Hepatocyte (in vitro differentiated cells): ENCODE measurements at regions not wholly inside any gene's neighbourhood (a gene's known extent, or its start where the extent isn't known, plus 50 kb on each side); places are given as distances from the start of the nearest gene placed in this dataset.
A peak's percentile ranks its signal among the peaks of the same experiment; 100 is the strongest.

Experiments
- DNase-seq: peaks from one replicate; pipeline ENCODE4 v3.0.0-alpha.2; 2016; ENCODE audit warnings: low spot score
- H2AFZ ChIP-seq: fragments of 200-600 bp; sonication (generic); 2 replicates; pipeline ENCODE4 v1.6.0; 2016; ENCODE audit warnings: antibody characterized with exemption, mild to moderate bottlenecking
- H3K27ac ChIP-seq: fragments of 200-600 bp; sonication (generic); 2 replicates; pipeline ENCODE4 v1.5.1; 2016; ENCODE audit warnings: mild to moderate bottlenecking
- H3K27me3 ChIP-seq: fragments of 200-600 bp; sonication (generic); 2 replicates; pipeline ENCODE4 v1.6.1; 2016
- H3K36me3 ChIP-seq: fragments of 200-600 bp; sonication (generic); replicated peaks from 2 replicates; pipeline ENCODE4 v1.5.1; 2016; ENCODE audit warnings: low read depth; ENCODE audit not compliant: insufficient read depth
- H3K4me1 ChIP-seq: fragments of 200-600 bp; sonication (generic); 2 replicates; pipeline ENCODE4 v1.5.1; 2016; ENCODE audit warnings: mild to moderate bottlenecking, moderate library complexity; ENCODE audit not compliant: insufficient read depth
- H3K4me2 ChIP-seq: fragments of 200-600 bp; sonication (generic); 2 replicates; pipeline ENCODE4 v1.6.0; 2016
- H3K4me3 ChIP-seq: fragments of 200-600 bp; sonication (generic); 2 replicates; pipeline ENCODE4 v1.5.1; 2016; ENCODE audit warnings: mild to moderate bottlenecking
- H3K79me2 ChIP-seq: fragments of 200-600 bp; sonication (generic); 2 replicates; pipeline ENCODE4 v1.6.0; 2017; ENCODE audit warnings: mild to moderate bottlenecking
- H3K9me2 ChIP-seq: fragments of 200-600 bp; sonication (generic); replicated peaks from 2 replicates; pipeline ENCODE4 v1.6.0; 2017; ENCODE audit warnings: mild to moderate bottlenecking; ENCODE audit not compliant: insufficient read depth
- H3K9me3 ChIP-seq: fragments of 200-600 bp; sonication (generic); 2 replicates; pipeline ENCODE4 v1.5.1; 2016; ENCODE audit warnings: low read depth, mild to moderate bottlenecking
- H4K20me1 ChIP-seq: fragments of 200-600 bp; sonication (generic); 2 replicates; pipeline ENCODE4 v1.6.0; 2016; ENCODE audit warnings: mild to moderate bottlenecking; ENCODE audit not compliant: insufficient read depth, poor library complexity, severe bottlenecking
- CTCF ChIP-seq: fragments of 200-600 bp; sonication (generic); IDR thresholded peaks from 2 replicates; pipeline ENCODE4 v1.5.1; 2016; ENCODE audit warnings: antibody characterized with exemption, mild to moderate bottlenecking; ENCODE audit not compliant: poor library complexity
- EZH2 ChIP-seq: fragments of 200-600 bp; sonication (generic); IDR thresholded peaks from 2 replicates; pipeline ENCODE4 v1.6.1; 2016; ENCODE audit warnings: antibody characterized with exemption, mild to moderate bottlenecking, borderline replicate concordance
- EZH2phosphoT487 ChIP-seq: fragments of 200-600 bp; sonication (generic); IDR thresholded peaks from one replicate; pipeline ENCODE4 v1.6.1; 2018; ENCODE audit warnings: antibody characterized with exemption, mild to moderate bottlenecking, low read depth, moderate library complexity; ENCODE audit not compliant: unreplicated experiment, severe bottlenecking
- WGBS: methylation state at CpG from one replicate; pipeline ENCODE4 v1.1.6; 2016; ENCODE audit warnings: low lambda C conversion rate; ENCODE audit errors: missing lambda C conversion rate; 5-methylcytosine and 5-hydroxymethylcytosine counted together

GRCh38 chr6:113744861-113745260 lies 112.3 kb upstream of the MARCKS start:
- Histone ChIP-seq H3K9me2 (no peaks in the 10 kb centered on the region), H2AFZ (peak overlapping the region; percentile 15), H3K27ac (no peak overlapping the region), H3K4me3 (no peak overlapping the region), H4K20me1 (no peaks in the 10 kb centered on the region), H3K4me2 (no peak overlapping the region), H3K79me2 (no peaks in the 10 kb centered on the region), H3K9me3 (no peaks in the 10 kb centered on the region), H3K36me3 (no peaks in the 10 kb centered on the region), H3K27me3 (no peaks in the 10 kb centered on the region), H3K4me1 (no peaks in the 10 kb centered on the region)
- WGBS, result 62% methylated on average over 3 of the region's 3 CpGs
- DNase-seq, result no peak
- TF ChIP-seq EZH2 (no peak), EZH2phosphoT487 (no peak), CTCF (no peak)

GRCh38 chr6:113750151-113750855 lies 106.8 kb upstream of the MARCKS start:
- no peak for TF ChIP-seq EZH2

GRCh38 chr6:113754291-113754690 lies 102.9 kb upstream of the MARCKS start:
- Histone ChIP-seq H3K36me3 (no peaks in the 10 kb centered on the region), H3K27me3 (no peaks in the 10 kb centered on the region), H4K20me1 (no peaks in the 10 kb centered on the region), H3K27ac (no peak overlapping the region), H3K4me2 (no peak overlapping the region), H2AFZ (no peak overlapping the region), H3K79me2 (no peaks in the 10 kb centered on the region), H3K4me3 (no peak overlapping the region), H3K4me1 (no peaks in the 10 kb centered on the region), H3K9me2 (no peaks in the 10 kb centered on the region), H3K9me3 (no peaks in the 10 kb centered on the region)
- WGBS, result 83% methylated on average over 1 of the region's 1 CpG
- no peak for TF ChIP-seq EZH2phosphoT487
- no peak for TF ChIP-seq CTCF
- no peak for TF ChIP-seq EZH2
- no peak for DNase-seq

More at GRCh38 chr6:113750151-113750855, 106.8 kb upstream of the MARCKS start:
- WGBS, result 76% methylated on average over 1 of the region's 1 CpG
- Histone ChIP-seq H3K9me2 (no peaks in the 10 kb centered on the region), H3K36me3 (no peaks in the 10 kb centered on the region), H3K4me1 (no peaks in the 10 kb centered on the region), H3K79me2 (no peaks in the 10 kb centered on the region), H3K4me3 (no peak overlapping the region), H3K27me3 (no peaks in the 10 kb centered on the region), H4K20me1 (no peaks in the 10 kb centered on the region), H3K27ac (no peak overlapping the region), H3K9me3 (no peaks in the 10 kb centered on the region), H2AFZ (no peak overlapping the region), H3K4me2 (no peak overlapping the region)
- no peak for DNase-seq

- H3K9me3 ChIP-seq, result no peaks in the 10 kb centered on the region
- no peaks in the 10 kb centered on the region for H3K27me3 ChIP-seq
- H3K4me1 ChIP-seq, result no peaks in the 10 kb centered on the region
- no peak overlapping the region for H3K4me2 ChIP-seq
- WGBS, result over 99% methylated on average over 4 of the region's 4 CpGs
- no peak overlapping the region for H3K27ac ChIP-seq
- no peak for DNase-seq
- H2AFZ ChIP-seq, result no peak overlapping the region
- no peaks in the 10 kb centered on the region for H4K20me1 ChIP-seq
- no peaks in the 10 kb centered on the region for H3K9me2 ChIP-seq
- no peaks in the 10 kb centered on the region for H3K79me2 ChIP-seq
- TF ChIP-seq CTCF, result no peak
- no peak for TF ChIP-seq EZH2phosphoT487
- TF ChIP-seq EZH2, result no peak
- H3K36me3 ChIP-seq, result no peaks in the 10 kb centered on the region
- H3K4me3 ChIP-seq, result no peak overlapping the region
Observed at GRCh38 chr6:113755449-113756289, 101.5 kb upstream of the MARCKS start.
